ENCODE measurements at regions not wholly inside any gene's neighbourhood (a gene's known extent, or its start where the extent isn't known, plus 50 kb on each side); places are given as distances from the start of the nearest gene placed in this dataset.

DNA sequence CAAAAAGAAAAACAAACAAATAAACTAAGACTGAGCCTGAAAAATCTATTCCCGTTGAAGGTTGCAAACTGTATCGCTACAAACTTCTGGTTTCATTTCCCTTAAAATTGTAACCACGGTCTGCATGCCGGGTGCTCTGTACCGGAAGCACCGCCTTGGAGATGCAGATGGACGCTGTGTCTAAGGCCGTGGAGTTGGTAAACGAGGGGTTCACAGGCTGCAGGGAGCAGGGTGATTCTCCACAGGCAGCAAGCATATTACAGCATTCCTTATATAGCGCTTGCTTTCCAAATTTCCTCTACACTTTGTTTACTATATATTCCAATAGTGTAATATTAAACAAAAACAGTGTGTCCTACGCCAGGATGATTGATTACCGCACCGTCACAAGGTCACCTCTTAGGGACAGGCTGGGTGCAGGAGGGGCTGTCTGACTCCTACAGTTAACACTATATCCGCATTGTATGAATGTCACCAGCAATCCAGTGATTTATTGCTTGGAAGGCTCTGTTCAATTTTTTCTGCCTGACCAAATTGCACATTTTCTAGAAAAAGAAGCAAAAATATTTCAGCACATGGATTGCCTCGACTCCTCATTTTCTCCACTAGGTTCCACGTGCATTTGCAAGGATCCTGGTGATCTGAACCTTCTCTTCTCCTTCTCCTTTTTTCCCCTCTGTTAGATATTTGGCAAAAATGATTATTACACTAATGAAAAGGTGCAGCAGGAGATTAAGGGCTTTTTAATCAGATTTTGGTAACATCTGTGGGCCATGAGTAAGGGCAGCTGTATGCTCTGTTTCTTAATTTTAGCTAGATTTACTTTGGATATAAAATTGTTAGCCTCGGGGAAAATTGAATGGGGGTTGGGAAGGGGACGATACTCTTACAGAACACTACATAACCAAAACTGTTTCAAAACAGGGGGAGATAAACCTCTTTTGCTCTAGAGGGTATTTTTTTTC lies 325.8 kb upstream of the MGMT start:
- DNase-seq: no peak

DNA sequence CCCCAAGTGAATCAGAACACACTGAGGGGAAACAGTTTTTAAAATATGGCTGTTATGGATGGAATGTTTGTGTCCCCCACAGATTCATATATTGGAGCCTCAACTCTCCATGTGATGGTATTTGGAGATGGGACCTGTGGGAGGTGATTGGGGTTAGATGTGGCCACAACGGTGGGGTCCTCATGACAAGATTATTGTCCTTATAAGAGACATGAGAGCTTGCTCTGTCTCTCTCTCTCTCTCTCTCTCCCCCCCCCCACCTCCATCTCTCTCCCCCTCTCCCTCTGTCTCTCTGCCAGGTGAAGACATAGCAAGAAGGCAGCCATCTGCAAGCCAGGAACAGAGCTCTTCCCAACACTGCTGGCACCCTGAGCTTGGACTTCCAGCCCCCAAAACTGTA lies 315.8 kb upstream of the MGMT start:
- no peak for DNase-seq

DNA sequence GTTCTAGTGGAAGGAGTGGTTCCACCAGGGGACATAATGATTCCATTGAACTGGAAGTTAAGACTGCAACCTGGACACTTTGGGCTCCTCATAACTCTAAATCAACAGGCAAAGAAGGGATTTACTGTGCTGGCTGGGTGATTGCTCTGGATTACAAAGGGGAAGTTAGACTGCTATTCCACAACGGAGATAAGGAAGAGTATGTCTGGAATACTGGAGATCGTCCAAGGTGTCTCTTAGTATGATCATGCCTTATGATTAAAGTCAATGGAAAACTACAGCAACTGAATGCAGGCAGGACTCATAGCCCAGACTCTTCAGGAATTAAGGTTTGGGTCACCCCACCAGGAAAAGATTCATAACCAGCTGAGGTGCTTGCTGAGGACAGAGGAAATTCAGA lies 310.6 kb upstream of the MGMT start:
- no peak for DNase-seq

DNA sequence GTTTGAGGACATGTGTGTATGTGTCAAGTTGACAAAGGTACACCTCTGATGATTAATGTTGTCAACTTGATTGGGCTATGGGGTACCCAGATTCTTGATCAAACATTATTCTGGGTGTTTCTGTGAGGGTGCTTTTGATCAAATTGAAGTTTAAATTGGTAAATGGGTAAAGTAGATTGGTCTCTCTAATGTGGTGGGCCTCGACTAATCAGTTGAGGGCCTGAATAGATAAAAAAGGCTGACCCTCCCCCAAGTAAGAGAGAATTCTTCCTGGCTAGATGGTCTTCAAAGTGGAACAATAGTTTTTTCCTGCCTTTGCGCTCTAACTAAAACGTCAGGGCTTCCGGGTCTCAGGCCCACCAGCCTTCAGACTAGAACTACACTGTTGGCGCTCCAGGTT lies 309.9 kb upstream of the MGMT start:
- DNase-seq: no peak

DNA sequence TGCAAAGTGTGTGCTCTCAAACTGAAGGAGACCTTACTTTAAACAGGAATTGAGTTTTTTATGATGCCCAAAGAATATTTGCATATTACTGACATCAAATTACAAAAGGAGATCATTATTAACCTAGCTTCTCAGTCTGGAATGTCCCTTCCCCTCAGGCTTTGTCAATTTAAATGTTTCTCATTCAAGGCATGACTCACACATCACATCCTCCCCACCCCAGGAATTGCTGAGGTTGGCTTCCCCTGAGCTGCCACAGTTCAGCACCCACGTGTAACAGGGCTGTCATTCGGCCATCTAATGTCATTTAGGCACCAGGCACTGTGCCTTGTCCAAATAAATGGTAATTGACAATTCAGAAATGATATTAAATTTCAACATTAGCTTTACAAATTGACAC lies 305.9 kb upstream of the MGMT start:
- DNase-seq: no peak

DNA sequence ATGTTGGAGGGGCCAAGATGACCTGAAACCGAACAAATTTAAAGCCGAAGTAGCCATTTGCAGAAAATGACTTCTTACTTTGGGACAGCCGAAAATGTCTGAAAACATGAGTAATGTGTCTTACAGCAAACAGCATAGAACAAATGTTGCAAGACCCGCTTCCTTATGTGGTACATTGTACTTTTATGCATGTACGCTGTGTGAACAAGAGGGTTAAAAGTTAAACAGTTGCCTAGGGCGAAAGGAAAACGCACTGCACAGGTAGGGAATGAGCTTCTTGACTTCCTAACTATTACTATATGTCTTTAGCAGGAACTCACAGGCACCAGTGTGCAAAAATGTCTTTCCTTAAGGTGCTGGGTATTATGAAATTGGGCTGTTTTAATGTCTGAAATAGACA lies 303.5 kb upstream of the MGMT start:
- DNase-seq: no peak

DNA sequence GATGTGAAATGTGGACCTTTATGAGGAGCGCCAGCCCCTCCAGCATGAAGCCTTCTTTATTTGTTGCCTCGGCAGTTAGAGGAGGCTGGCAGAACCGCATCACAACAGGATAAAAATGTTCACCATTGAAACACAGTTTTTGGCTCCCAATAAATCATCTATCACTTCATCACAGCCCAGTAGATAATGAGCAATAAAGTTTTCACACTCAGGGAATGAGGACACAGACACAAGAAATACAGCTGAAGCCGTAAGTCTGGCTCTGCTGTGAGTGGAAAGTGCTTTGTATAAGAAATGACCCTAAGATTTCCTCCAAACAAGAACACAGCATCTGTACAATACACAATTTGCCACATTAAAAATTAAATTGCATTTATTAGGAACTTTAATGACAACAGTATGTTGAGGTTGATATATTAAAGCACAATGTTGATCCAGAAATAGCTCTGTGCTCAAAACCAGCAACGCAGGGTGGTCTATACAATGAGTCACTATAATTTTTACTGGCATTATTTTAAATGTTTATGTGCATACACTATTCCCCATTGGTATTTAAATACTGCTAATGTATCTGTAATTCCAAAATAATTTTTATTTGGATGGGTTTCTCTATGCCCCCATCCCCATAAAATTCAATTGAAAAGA lies 301.8 kb upstream of the MGMT start:
- DNase-seq: no peak

DNA sequence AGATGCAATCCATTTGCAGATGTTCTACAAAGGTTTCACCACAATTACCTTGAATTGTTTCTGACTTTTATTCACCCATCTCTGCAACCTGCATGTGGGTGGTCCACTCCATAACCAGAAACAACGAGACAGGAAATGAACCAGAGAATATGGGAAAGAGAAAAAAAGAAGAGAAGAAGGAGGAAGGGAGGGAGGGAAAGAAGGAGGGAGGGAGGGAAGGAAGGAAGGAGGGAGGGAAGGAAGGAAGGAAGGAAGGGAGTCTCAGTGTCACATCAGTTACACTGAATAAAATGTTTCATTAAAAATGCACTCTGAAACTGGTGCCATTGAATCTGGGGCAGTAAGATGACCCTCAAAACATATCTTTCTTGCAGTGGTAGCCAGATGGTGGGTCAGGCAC lies 301.3 kb upstream of the MGMT start:
- DNase-seq: no peak

DNA sequence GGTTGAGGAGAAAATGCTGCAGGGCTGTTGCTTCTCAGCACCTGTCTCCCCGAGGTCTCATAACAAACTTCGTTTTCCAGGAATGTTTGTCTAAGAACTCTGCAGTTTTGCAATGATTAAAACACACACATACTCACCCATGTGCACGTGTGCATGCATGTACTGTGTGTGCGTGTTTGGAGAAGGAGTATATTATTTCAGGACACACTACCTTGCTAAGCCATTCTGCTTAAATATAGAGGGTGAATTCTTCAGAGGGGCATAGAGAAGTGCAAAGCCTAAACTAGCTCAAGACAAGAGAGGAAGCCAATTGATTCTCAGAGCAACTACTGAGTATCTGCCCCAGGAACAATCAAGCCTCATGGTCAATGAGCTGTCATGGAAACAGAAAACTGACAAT lies 298.4 kb upstream of the MGMT start:
- DNase-seq: no peak

DNA sequence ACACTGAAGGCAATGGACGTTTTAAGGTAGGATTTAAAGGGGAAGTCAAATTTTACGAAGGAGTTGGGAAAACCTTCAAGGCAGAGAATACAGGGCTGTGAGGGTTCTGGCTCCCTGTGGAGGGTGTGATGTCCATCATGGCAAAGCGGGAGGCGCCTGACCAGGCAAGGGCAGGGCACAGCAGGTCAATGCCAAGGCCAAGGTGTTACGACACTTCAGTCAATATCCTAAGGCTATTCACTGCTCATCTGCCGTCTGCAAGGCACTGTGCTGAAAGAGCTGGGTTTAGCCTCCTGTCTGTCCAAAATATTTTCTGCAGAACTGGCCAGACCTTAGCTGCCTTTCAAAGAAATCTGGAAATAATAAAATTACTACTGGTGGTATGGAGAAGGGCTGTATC lies 297.9 kb upstream of the MGMT start:
- no peak for DNase-seq

DNA sequence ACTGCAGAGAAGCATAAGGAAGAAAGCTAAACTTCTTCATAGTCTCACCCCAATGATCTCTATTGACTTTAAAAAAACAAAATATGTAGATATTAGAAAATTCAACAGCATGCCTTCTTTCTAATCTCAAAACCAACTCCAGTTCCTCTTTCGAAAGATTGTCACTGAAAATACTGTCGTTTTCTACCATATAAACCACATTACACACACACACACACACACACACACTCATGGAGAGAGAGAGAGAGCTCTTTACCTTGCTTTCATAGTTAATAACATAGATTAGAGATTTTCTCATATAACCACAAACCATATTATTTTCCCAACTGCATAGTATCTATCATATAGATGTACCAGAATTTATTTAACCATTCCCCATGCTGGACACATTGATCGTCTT lies 296.2 kb upstream of the MGMT start:
- no peak for DNase-seq

DNA sequence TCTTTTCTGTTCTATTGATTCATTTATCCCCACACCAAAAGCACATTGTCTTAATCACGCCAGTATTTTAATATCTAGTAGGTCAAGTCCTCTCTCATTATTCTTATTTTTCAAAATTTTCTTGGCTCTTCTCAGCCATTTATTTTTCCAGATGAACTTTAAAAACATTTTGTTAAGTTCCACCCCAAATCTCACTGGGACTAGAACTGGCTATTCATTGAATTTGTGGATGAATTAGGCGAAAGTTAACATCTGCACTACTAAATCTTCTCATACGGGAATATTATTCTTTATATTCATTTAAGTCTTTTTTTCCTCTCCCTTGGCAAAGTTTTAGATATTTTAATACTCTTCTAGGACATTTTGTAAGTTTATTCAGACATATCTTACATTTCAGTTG lies 295.2 kb upstream of the MGMT start:
- DNase-seq: no peak

DNA sequence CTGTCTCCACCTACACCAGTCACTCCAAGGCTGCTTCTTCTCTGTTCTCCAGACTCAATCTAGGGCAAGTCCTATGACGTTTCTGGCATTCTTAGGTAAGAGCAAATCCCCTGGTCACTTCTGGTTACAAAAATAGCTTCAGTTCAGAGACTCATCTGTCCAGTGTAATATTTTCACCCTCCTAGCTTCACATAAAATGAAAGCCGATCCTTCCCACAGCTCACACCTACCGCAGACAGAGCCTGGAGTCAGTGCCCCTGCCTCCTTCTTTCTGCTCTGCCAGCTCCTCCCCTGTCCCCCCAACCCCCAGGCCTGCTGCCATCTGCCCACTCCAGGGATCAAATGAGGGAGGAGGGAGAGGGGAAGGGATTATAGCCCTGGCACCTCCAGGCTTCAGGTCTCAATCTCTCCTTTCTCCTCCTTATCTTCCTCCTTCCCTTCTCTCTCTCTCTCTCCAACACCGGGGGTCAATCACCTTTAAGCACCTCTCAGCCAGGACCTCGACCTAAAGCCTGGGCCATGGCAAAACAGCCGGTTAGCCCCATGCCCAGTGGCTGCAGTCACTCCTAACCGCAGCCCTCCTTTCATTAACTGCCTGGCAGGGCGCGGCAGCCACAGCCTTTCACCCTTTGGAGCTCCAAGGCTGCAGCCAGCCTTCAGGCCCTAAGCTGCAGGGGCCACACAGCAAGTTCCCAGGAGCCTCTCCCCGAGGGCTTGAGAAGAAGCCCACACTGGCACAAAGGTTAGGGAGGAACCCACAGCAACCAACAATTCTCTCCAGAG lies 292.6 kb upstream of the MGMT start:
- DNase-seq: no peak

DNA sequence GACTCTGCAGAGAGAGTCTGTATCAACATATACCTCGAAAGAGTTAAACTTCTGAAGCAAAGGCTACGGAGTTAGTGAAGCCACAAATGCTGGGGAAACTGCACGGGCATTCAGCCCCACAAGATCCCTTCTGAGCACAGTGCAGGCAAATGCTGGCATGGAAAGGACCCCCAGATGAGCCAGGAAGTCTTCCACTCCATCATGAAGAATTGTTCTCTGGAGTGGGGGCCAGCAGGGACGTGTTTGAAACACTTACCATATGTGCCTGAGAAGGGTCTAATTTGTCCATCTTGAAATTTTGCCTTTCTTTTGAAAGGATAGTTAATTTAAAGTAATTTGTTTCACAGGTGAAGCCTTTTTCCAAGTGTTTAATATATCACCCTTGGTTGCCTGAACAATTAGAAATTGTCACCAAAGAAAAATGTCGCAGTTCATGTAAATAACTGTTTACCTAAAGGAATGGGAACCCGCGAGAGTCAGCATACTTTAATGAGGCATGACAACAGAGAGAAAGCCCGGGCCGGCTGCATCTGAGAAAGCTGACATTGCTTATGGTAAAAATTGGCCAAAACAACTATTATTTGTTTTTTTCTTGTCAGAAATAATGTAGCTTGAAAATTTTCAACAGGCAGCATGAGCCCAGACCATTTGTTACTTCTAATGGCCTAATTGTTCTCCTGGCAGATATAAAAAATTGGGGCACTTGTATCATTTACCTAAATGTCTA lies 287.6 kb upstream of the MGMT start:
- no peak for DNase-seq

DNA sequence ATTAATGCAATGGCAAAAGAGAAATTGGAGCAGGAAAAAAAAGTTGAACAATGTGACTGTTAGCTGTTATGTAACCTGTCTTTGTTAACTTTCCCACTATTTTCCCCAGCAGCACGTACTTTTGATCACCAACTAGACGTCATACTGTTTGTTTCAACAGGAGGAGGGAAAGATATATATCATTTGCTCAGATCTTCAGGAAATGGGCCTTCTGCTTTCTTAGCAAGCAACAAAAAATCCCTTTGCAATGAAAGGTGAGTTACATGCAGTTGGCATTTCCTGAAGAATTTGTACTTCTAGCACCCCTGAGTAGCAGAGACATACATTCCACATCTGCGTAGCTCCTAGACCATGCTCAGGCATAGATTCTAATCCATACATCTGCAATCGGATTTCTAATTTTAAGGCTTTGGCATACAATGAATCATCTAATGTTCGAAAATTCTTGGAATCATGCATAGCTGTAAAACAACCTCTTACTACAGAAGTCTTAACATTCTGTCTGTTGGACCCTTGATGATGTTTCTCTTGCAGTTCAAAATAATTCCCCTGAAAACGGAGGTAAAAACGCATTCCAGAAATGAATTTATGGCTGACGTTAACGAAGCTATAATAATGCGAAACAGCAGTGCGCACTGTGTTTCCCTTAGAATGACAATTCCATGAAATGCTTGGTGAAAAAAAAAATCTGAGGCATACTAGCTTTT lies 286.9 kb upstream of the MGMT start:
- no peak for DNase-seq

DNA sequence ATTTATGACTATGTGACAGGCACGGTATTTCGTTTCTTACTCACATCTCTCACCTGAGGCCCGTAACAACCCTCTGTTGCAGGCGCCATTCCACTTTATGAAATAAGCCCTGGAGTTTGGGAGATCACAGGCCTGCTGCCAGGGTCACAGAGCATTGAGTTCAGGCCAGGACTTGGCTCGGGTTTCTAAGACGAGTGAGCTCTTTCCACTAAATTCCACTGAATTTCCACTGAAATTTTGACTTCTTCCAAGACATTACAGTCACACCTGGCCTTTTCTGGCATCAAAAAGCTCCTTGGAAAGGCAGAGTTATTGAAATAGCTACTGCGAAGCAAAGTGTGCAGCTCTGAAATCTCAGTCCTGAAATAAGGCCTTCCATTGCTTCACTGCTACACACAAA lies 282.8 kb upstream of the MGMT start:
- DNase-seq: no peak

DNA sequence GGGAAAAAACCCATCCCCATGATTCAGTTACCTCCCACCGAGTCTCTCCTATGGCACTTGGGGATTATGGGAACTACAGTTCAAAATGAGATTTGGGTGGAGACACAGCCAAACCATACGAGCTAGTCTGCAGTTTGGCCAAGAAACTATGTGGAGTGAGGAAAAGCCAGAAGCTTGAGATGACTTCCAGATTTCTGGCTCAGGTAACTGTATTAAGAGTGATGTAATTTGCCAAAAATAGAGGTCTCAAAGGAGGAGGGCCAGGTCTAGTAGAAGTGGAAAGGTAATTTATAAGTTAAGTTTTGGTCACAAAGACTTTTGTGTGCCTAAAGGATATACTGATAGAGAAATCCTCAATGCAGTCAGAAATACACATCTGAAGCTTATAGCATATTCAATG lies 279.7 kb upstream of the MGMT start:
- DNase-seq: no peak

DNA sequence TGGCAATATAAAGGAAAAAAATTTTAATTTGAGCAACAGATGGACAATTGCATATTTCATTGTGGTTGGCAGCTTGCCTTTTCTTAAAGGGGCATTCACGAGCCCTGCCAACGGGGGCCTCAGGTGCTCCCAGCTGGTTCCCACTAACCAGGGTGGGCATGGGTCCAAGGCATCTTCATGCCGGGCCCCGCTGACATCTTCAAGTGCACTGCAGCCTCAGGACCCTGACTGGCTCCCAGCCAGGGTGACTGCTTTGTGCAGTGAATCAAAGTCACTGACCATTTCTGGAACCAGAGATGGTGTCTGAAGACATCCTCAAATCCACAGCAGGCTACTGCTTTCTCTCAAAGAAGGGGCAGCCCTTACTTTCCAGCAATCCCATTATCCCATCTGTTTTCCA lies 275.2 kb upstream of the MGMT start:
- no peak for DNase-seq

DNA sequence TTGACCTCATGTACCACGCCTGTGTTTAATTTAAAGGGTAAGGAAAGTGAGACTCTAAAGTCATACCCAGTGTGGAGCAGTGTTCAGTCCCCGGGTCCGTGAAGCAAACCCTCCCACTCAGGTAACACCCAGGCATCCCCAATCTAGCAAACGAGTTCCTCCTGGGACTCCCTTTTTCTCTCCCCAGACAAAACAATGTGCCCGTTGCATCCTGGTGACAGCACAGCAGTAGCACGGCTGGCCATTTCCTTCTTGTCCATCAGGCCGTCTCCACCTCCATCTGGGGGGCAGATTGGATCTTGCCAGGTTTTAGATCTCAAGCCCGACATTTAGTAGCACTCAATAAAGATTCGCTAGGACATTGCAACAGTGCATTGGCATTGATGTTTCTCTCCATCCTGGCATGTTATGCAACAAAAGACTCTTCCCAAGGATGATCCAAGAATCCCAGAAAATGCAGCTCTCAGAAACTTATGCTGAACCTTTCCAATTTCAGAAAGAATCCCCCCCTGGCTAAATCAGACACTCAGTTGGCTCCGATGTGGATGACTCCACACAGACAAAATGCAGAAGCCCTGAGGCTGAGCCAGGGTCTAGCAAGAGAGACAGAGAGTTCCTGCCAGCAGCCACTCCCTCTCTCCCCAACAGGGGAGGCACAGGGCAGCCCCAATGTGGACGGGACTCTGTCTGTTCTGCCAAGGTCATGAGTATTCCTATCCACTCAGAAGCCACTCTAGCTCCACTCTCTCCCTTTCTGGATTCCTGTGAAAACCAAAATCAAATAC lies 274.5 kb upstream of the MGMT start:
- DNase-seq: no peak

DNA sequence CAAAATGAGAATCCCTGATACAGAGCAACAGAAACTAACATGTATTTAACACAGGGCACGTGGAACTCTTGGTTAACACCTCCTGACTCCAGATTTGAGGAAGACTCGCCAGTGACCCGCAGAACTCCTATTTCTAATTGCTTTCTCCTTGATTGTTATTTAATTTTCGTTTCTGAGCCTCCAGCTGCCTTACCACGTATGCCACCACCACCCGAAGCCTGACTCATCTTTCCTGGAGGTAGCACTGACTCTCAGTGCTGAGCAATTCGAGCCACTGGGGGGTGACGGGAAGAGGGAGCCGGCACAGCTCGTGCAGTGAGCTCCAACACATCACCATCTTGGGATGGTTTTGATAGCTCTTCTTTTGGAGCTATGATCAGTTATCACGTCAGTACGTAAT lies 273.9 kb upstream of the MGMT start:
- DNase-seq: no peak

DNA sequence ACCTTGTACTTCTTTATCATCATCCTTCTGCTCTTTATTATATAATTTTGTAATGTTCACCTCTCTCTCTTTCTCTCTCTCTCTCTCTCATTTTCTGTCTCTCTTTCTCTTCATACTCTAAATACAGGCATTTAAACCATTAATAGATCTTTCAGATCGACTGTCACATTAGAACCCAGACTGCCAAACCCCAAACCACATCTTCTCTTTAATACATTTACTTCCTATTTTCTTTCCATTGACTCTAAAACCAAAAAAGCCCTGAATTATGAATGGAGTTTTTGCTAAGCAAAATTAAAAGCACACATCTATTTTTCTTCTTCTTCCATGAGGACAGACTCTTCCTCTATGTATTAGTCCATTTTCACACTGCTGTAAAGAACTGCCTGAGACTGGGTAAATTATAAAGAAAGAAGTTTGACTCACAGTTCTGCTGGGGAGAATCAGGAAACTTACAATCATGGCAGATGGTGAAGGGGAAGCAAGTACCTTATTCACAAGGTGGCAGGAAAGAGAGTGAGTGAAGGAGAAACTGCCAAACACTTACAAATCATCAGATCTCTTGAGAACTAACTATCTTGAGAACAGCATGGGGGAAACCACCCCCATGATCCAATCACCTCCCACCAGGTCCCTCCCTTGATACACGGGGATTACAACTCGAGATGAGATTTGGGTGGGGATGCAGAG lies 272.7 kb upstream of the MGMT start:
- DNase-seq: no peak

Measured in CD4-positive, alpha-beta T cell treated with Interleukin-15 for 1 hour (primary cell).